ENCODE measurements at regions not wholly inside any gene's neighbourhood (a gene's known extent, or its start where the extent isn't known, plus 50 kb on each side); places are given as distances from the start of the nearest gene placed in this dataset.

DNA sequence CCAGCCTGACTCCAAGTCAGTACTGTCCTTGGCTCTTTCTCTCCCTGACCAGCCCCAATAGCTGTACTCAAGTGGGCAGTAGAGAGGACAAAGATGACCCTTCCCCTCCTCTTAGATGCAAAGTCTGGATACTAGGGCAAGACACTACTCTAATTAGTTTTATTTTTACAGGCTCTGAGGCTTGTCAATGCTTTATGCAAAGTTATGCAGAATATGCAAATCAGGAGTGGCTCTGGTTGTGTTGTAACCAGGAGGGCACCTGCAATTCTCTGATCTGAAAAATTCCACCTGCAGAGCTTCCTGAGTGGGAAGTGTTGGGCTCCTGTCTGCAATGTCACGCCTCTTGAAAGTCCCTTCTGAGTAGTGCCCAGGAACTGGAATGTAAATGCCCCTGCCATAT is 201.5 kb downstream of the RGS3 start:
- TF ChIP-seq, protein P1, sequence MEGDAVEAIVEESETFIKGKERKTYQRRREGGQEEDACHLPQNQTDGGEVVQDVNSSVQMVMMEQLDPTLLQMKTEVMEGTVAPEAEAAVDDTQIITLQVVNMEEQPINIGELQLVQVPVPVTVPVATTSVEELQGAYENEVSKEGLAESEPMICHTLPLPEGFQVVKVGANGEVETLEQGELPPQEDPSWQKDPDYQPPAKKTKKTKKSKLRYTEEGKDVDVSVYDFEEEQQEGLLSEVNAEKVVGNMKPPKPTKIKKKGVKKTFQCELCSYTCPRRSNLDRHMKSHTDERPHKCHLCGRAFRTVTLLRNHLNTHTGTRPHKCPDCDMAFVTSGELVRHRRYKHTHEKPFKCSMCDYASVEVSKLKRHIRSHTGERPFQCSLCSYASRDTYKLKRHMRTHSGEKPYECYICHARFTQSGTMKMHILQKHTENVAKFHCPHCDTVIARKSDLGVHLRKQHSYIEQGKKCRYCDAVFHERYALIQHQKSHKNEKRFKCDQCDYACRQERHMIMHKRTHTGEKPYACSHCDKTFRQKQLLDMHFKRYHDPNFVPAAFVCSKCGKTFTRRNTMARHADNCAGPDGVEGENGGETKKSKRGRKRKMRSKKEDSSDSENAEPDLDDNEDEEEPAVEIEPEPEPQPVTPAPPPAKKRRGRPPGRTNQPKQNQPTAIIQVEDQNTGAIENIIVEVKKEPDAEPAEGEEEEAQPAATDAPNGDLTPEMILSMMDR (IDR thresholded peaks at IDR 0.05; ENCODE audit: poor library complexity, severe bottlenecking), result no peak
- no peak for TF ChIP-seq POLR2AphosphoS5 (IDR thresholded peaks at IDR 0.05)
- no peak for TF ChIP-seq EZH2 (IDR thresholded peaks at IDR 0.05; ENCODE audit: borderline replicate concordance, insufficient read depth, low read length, poor library complexity, severe bottlenecking)
- TF ChIP-seq RAD21 (conservative IDR thresholded peaks at IDR 0.05), result no peak
- TF ChIP-seq, protein P2, sequence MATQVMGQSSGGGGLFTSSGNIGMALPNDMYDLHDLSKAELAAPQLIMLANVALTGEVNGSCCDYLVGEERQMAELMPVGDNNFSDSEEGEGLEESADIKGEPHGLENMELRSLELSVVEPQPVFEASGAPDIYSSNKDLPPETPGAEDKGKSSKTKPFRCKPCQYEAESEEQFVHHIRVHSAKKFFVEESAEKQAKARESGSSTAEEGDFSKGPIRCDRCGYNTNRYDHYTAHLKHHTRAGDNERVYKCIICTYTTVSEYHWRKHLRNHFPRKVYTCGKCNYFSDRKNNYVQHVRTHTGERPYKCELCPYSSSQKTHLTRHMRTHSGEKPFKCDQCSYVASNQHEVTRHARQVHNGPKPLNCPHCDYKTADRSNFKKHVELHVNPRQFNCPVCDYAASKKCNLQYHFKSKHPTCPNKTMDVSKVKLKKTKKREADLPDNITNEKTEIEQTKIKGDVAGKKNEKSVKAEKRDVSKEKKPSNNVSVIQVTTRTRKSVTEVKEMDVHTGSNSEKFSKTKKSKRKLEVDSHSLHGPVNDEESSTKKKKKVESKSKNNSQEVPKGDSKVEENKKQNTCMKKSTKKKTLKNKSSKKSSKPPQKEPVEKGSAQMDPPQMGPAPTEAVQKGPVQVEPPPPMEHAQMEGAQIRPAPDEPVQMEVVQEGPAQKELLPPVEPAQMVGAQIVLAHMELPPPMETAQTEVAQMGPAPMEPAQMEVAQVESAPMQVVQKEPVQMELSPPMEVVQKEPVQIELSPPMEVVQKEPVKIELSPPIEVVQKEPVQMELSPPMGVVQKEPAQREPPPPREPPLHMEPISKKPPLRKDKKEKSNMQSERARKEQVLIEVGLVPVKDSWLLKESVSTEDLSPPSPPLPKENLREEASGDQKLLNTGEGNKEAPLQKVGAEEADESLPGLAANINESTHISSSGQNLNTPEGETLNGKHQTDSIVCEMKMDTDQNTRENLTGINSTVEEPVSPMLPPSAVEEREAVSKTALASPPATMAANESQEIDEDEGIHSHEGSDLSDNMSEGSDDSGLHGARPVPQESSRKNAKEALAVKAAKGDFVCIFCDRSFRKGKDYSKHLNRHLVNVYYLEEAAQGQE (IDR thresholded peaks at IDR 0.05; ENCODE audit: borderline replicate concordance), result no peak
- TF ChIP-seq TAF1 (IDR thresholded peaks at IDR 0.05; ENCODE audit: low read depth), result no peak
- TF ChIP-seq EP300 (conservative IDR thresholded peaks at IDR 0.05; ENCODE audit: poor library complexity, severe bottlenecking), result no peak
- TF ChIP-seq SMC3 (conservative IDR thresholded peaks at IDR 0.05; ENCODE audit: poor library complexity), result no peak
- TF ChIP-seq MXI1 (conservative IDR thresholded peaks at IDR 0.05; ENCODE audit: poor library complexity, severe bottlenecking), result no peak

Measured in neural cell (in vitro differentiated cells).